ENCODE measurements at regions not wholly inside any gene's neighbourhood (a gene's known extent, or its start where the extent isn't known, plus 50 kb on each side); places are given as distances from the start of the nearest gene placed in this dataset.
A peak's percentile ranks its signal among the peaks of the same experiment; 100 is the strongest.

DNA sequence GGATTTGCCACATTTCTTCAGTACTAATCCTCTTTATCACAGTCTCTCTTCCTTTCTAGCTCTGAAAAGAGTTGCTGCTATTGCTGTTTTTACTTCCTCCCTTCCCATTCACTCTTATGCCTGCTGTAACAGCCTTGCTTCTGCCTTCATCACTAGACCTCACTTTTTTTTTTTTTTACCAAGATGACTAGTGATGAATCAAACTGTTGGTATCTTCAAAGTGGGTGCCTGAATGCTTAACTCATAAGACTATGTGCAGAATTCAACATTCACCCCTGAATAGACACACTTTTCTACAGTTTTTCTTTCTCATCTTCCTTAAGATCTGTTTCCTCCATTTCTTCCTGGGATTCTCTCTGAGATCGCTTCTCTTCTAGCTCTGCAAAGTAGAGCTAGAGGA is 217.2 kb upstream of the HTR2A start:
- intact Hi-C loops (cut with micrococcal nuclease), result no loop called here
- Mint-ChIP-seq H3K36me3 (ENCODE audit: low read depth) (no peaks in the 10 kb centered on the region), H3K4me1 (ENCODE audit: low read depth) (peaks cover 3% of the 10 kb centered on the region), H3K27me3 (ENCODE audit: low read depth) (peaks cover under 1% of the 10 kb centered on the region), H3K9me3 (no peaks in the 10 kb centered on the region), H3K4me3 (no peak overlapping the region), H3K27ac (no peak overlapping the region)
- CTCF ChIA-PET, result no interaction called here
- no peak for DNase-seq

DNA sequence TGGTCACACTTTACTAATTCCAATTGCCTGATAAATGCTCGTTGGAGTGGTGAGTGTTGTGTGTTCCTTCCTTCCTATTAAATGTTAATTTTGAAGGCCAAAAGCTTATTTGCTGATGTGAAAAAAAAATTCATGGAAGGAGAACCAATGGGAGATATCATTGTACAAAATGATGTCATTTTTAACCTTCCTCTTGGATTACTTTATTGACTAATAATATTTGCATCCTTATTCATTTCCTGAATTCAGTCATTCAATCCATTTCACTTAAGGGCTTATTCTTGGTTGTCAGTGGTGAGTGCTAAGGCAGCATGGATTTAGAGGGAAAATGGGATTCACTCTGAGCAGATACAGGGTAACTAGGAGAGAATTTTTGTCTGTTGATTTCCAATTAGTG is 216.0 kb upstream of the HTR2A start:
- CTCF ChIA-PET, result no interaction called here
- H3K4me1 Mint-ChIP-seq (ENCODE audit: low read depth), result peaks cover 6% of the 10 kb centered on the region
- H3K27me3 Mint-ChIP-seq (ENCODE audit: low read depth), result no peaks in the 10 kb centered on the region
- no peak overlapping the region for H3K27ac Mint-ChIP-seq
- H3K4me3 Mint-ChIP-seq, result no peak overlapping the region
- no peaks in the 10 kb centered on the region for H3K36me3 Mint-ChIP-seq (ENCODE audit: low read depth)
- intact Hi-C loops (cut with micrococcal nuclease), result no loop called here
- H3K9me3 Mint-ChIP-seq, result no peaks in the 10 kb centered on the region
- no peak for DNase-seq

GRCh38 chr13:47112205-47112902 is 215.5 kb upstream of the HTR2A start:
- H3K4me1 Mint-ChIP-seq (ENCODE audit: low read depth), result peaks cover 6% of the 10 kb centered on the region
- no peaks in the 10 kb centered on the region for H3K27me3 Mint-ChIP-seq (ENCODE audit: low read depth)
- H3K4me3 Mint-ChIP-seq, result no peak overlapping the region
- H3K36me3 Mint-ChIP-seq (ENCODE audit: low read depth), result no peaks in the 10 kb centered on the region
- no peak for DNase-seq
- intact Hi-C loops (cut with micrococcal nuclease), result no loop called here
- CTCF ChIA-PET, result no interaction called here
- H3K9me3 Mint-ChIP-seq, result no peaks in the 10 kb centered on the region
- peak overlapping the region; percentile 7 for H3K27ac Mint-ChIP-seq

DNA sequence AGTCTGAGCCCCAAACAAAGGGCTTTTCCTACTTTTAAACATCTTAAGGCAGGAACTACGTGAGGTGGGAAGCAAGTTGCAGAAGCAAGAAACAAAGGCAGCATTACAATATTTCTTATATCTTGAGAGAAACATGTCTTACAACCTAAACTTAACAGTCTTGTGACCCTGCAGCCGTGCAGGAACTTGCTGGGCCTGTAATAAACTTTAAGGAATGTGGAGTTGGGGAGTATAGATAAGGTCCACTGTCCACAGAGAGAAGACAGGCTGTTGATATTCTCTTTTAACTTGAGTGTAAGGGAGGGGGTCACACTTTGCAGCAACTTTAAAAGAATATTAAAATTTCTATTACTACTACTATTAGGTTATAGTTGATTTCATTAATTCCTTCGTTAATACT is 214.6 kb upstream of the HTR2A start:
- intact Hi-C loops (cut with micrococcal nuclease), result no loop called here
- no peak for DNase-seq
- Mint-ChIP-seq H3K36me3 (ENCODE audit: low read depth) (no peaks in the 10 kb centered on the region), H3K4me1 (ENCODE audit: low read depth) (peaks cover 6% of the 10 kb centered on the region), H3K4me3 (no peak overlapping the region), H3K27me3 (ENCODE audit: low read depth) (no peaks in the 10 kb centered on the region), H3K9me3 (no peaks in the 10 kb centered on the region), H3K27ac (no peak overlapping the region)
- CTCF ChIA-PET, result no interaction called here

GRCh38 chr13:47110833-47111240 is 214.0 kb upstream of the HTR2A start:
- CTCF ChIA-PET, result no interaction called here
- Mint-ChIP-seq H3K4me3 (no peak overlapping the region), H3K27me3 (ENCODE audit: low read depth) (no peaks in the 10 kb centered on the region), H3K27ac (no peak overlapping the region), H3K36me3 (ENCODE audit: low read depth) (no peaks in the 10 kb centered on the region), H3K4me1 (ENCODE audit: low read depth) (peaks cover 6% of the 10 kb centered on the region), H3K9me3 (no peaks in the 10 kb centered on the region)
- intact Hi-C loops (cut with micrococcal nuclease), result no loop called here
- DNase-seq, result no peak

DNA sequence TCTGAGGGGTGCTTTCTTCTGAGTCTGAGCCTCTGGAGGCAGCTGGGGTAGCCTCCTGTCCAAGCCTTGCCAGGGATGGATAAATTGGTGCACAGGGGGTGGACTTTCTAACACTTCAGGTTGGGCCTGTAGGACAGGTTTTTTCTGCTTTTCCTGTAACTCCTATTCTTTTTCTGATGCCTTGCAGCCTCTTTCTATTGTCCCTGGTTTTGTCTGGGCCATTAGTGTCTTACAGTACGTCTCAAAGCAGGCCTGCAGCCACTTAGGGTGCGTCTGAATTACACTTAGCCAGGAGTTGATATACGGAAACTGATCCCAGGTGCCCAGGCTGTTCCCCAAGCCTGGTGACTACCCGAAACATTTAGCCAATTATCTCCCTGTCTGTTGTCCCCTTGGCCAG is 213.3 kb upstream of the HTR2A start:
- CTCF ChIA-PET, result no interaction called here
- no peaks in the 10 kb centered on the region for H3K36me3 Mint-ChIP-seq (ENCODE audit: low read depth)
- no peaks in the 10 kb centered on the region for H3K9me3 Mint-ChIP-seq
- H3K27me3 Mint-ChIP-seq (ENCODE audit: low read depth), result no peaks in the 10 kb centered on the region
- no peak for DNase-seq
- H3K27ac Mint-ChIP-seq, result no peak overlapping the region
- H3K4me1 Mint-ChIP-seq (ENCODE audit: low read depth), result peaks cover 6% of the 10 kb centered on the region
- intact Hi-C loops (cut with micrococcal nuclease), result no loop called here
- no peak overlapping the region for H3K4me3 Mint-ChIP-seq

DNA sequence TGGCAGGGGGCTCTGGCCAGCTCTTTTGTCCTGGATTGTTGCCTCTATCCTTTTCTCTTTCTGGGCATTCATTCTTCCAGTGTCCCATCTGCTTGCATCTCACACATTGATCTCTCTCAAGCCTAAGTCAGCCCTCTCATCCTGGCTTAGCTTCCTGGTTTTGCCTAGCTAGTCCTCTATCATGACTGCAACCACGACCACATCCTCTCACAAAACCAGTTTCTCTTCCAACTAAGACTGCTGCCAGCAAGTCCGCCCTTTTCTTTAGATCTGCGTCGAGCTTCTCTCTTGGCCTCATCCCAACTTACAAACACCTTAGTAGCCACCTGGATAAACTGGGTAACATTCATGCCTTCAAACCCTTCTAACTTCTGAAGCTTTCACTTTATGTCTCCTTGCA is 212.2 kb upstream of the HTR2A start:
- intact Hi-C loops (cut with micrococcal nuclease), result no loop called here
- Mint-ChIP-seq H3K27ac (no peak overlapping the region), H3K9me3 (no peaks in the 10 kb centered on the region), H3K4me1 (ENCODE audit: low read depth) (peaks cover 6% of the 10 kb centered on the region), H3K27me3 (ENCODE audit: low read depth) (no peaks in the 10 kb centered on the region), H3K36me3 (ENCODE audit: low read depth) (no peaks in the 10 kb centered on the region), H3K4me3 (no peak overlapping the region)
- peak; percentile 6 for DNase-seq
- CTCF ChIA-PET, result no interaction called here

DNA sequence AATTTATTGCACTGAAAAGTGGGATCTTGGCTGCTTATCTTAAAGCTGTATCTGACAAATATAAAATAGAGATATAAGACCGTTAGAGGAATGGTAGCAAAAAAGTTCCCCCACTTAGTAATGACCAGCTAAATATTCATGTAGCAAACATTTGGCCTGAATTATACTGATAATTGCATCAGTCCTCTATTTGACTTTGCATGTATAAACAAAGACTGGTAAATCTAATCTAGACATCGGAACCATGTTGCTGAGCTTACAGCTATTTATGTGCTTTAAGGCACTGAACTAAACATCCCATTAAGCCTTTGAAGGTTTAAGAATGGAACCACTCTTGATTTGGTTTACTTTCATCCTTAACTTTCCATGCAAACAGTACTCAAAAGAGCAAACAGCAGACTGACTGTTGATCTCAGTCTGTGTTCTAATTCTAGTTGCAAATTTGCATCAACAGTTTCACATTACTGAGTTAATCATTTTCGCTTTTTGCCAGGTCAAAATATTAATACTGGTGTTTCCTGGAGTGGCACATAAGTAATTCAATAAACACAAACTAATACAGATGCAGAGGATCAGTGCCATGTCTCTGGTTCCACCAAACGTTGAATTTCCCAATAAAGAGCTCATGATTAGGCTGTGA is 203.5 kb upstream of the HTR2A start:
- no peaks in the 10 kb centered on the region for H3K9me3 Mint-ChIP-seq
- no peak for DNase-seq
- H3K4me1 Mint-ChIP-seq (ENCODE audit: low read depth), result no peaks in the 10 kb centered on the region
- peaks cover 3% of the 10 kb centered on the region for H3K27me3 Mint-ChIP-seq (ENCODE audit: low read depth)
- CTCF ChIA-PET, result no interaction called here
- intact Hi-C loops (cut with micrococcal nuclease), result no loop called here
- H3K27ac Mint-ChIP-seq, result no peak overlapping the region
- H3K36me3 Mint-ChIP-seq (ENCODE audit: low read depth), result no peaks in the 10 kb centered on the region
- H3K4me3 Mint-ChIP-seq, result no peak overlapping the region

- H3K36me3 Mint-ChIP-seq (ENCODE audit: low read depth), result no peaks in the 10 kb centered on the region
- DNase-seq, result no peak
- no peak overlapping the region for H3K27ac Mint-ChIP-seq
- CTCF ChIA-PET, result no interaction called here
- H3K4me1 Mint-ChIP-seq (ENCODE audit: low read depth), result no peaks in the 10 kb centered on the region
- H3K27me3 Mint-ChIP-seq (ENCODE audit: low read depth), result no peaks in the 10 kb centered on the region
- intact Hi-C loops (cut with micrococcal nuclease), result no loop called here
- no peak overlapping the region for H3K4me3 Mint-ChIP-seq
- H3K9me3 Mint-ChIP-seq, result no peaks in the 10 kb centered on the region
Measured at GRCh38 chr13:47094734-47095434, 198.0 kb upstream of the HTR2A start.

- DNase-seq, result no peak
- no peaks in the 10 kb centered on the region for H3K36me3 Mint-ChIP-seq (ENCODE audit: low read depth)
- H3K9me3 Mint-ChIP-seq, result no peaks in the 10 kb centered on the region
- H3K27me3 Mint-ChIP-seq (ENCODE audit: low read depth), result no peaks in the 10 kb centered on the region
- no peak overlapping the region for H3K27ac Mint-ChIP-seq
- intact Hi-C loops (cut with micrococcal nuclease), result no loop called here
- H3K4me3 Mint-ChIP-seq, result no peak overlapping the region
- CTCF ChIA-PET, result no interaction called here
- no peaks in the 10 kb centered on the region for H3K4me1 Mint-ChIP-seq (ENCODE audit: low read depth)
Measured at GRCh38 chr13:47092202-47092601, 195.3 kb upstream of the HTR2A start.

DNA sequence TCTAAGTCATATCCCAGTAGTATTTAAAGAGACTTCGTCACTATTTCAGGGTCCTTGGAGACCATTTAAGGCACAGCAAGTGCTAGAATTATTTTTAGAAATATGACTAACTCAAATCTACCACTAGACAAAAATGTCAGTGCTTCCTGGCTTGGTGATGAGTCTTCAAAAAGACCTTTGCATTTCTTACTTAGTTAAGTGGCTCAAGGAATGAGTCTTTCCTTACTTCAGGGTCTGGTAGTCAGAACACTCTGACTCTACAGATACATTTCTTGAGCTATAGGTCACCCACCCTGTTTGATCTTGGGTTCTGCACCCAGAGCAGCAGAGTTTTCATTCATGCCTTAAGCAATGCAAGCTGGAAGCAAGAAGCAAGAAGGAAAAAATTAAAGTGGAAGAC is 191.0 kb upstream of the HTR2A start:
- Mint-ChIP-seq H3K27ac (no peak overlapping the region), H3K4me3 (no peak overlapping the region), H3K9me3 (no peaks in the 10 kb centered on the region), H3K36me3 (ENCODE audit: low read depth) (no peaks in the 10 kb centered on the region), H3K4me1 (ENCODE audit: low read depth) (no peaks in the 10 kb centered on the region), H3K27me3 (ENCODE audit: low read depth) (no peaks in the 10 kb centered on the region)
- CTCF ChIA-PET, result no interaction called here
- no peak for DNase-seq
- intact Hi-C loops (cut with micrococcal nuclease), result no loop called here

DNA sequence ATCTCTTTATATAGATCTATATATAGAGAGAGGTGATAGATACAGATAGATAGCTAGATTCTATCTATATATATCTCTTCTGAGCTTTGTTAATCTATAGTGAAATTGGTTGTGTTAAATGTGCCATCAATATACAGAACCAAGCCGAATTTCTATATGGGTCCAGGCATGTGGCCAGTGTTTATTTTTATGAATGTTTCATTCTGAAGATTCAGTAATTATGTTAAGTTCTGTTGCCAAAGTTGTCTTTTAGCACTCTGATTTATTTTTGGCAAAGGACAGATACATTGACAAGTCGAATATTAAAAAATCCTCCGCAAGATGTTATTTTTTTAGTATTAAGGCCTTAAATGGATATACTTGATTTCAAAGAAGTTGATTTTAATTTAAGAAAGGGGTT is 190.4 kb upstream of the HTR2A start:
- Mint-ChIP-seq H3K9me3 (no peaks in the 10 kb centered on the region), H3K27me3 (ENCODE audit: low read depth) (no peaks in the 10 kb centered on the region), H3K36me3 (ENCODE audit: low read depth) (no peaks in the 10 kb centered on the region), H3K4me3 (no peak overlapping the region), H3K4me1 (ENCODE audit: low read depth) (no peaks in the 10 kb centered on the region), H3K27ac (no peak overlapping the region)
- CTCF ChIA-PET, result no interaction called here
- DNase-seq, result no peak
- intact Hi-C loops (cut with micrococcal nuclease), result no loop called here

GRCh38 chr13:47085346-47085745 is 188.5 kb upstream of the HTR2A start:
- intact Hi-C loops (cut with micrococcal nuclease), result no loop called here
- Mint-ChIP-seq H3K4me3 (no peak overlapping the region), H3K27ac (no peak overlapping the region), H3K4me1 (ENCODE audit: low read depth) (no peaks in the 10 kb centered on the region), H3K27me3 (ENCODE audit: low read depth) (no peaks in the 10 kb centered on the region), H3K36me3 (ENCODE audit: low read depth) (no peaks in the 10 kb centered on the region), H3K9me3 (no peaks in the 10 kb centered on the region)
- CTCF ChIA-PET, result no interaction called here
- DNase-seq, result no peak
